GM19240 (cell line): ENCODE measurements at regions not wholly inside any gene's neighbourhood (a gene's known extent, or its start where the extent isn't known, plus 50 kb on each side); places are given as distances from the start of the nearest gene placed in this dataset.
"Not testable (repeated sequence)": the region's sequence is repeated elsewhere in the genome, so short reads cannot be mapped to it uniquely, and the experiment has no call there.

Source experiments
- DNase-seq: peaks from one replicate; pipeline ENCODE4 v3.0.0; 2011; ENCODE audit warnings: low spot score; ENCODE audit not compliant: insufficient read length

DNA sequence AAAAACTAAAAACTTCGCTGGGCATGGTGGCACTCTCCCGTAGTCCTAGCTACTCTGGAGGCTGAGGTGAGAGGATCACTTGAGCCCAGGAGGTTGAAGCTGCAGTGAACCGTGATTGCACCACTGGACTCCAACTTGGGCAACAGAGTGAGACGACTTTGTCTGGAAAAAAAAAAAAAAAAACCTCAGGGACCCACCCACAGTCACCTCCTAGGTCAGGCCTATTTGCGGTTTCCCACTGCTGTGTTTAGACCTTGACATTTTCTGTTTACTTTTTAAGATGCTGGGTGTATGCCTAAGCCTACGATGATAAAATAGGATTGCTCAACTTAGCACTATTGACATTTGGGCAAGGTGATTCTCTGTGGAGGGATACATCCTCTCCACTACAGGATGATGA lies 197.4 kb upstream of the TBL1X start:
- no peak for DNase-seq

DNA sequence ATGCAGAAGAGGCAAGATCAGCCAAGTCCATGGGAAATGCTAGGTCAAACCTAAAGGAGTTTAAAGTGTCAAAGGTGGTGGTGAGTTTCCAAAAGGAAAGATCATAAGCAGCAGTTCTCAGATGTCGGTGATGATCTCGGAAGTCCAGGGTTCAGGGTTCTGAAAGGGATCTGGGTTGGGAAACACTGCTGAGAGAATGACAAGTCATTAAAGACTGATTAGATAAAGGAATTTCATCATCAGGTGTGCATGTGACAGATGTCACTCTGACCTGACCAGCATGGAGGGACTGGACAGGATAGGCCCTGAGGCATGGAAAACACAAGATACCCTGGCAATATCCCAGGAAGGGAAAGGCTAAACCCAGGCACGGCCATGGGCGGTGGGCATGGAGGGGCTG lies 195.7 kb upstream of the TBL1X start:
- no peak for DNase-seq

DNA sequence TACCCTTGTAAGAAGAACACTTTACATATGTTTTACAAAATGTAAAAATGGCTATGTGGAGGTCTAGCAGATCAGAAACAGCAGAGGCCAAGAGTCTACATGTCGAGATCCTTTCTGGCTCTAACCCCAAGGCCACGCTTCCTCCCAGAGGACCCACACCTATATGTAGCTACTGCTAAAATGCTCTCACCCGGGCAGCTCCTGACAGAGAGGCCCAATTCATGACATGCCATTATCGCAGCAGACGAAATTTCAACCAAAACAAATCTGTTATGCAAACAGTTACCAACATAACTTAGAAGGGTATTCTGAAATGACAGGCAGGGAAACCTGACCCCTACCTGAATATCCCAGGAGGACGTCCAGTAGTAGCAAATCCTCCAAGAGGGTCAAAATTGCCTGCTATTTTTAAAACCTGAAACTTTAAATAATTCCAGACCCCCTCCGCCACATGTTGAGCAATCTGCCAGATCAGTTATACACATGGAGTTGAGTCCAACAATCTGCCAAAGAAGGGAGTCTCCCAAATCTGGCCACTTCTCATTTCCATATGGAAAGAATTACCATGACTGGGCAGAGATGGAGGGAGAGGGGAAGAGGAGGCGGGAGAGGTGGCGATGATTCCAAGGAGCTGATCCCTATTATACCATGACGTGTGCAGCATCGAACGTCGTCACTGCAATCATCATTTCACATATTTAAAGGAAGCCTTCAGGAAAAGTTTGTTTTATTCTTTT lies 192.9 kb upstream of the TBL1X start:
- no peak for DNase-seq

DNA sequence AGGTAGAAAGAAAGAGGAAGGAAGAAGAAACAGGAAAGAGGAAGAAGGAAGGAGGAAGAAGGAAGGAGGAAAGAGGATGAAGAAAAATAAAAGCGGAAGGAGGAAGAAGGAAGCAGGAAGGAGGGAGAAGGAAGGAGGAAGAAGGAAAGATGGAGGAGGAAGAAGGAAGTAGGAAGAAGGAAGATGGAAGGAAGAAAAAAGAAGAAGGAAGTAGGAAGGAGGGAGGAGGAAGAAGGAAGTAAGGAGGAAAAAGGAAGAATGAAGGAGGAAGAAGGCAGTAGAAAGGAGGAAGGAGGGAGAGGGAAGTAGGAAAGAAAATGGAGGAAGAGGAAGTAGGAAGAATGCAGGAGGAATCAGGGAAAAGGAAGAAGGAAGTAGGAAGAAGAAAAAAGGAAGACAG lies 191.1 kb upstream of the TBL1X start:
- DNase-seq = no peak

DNA sequence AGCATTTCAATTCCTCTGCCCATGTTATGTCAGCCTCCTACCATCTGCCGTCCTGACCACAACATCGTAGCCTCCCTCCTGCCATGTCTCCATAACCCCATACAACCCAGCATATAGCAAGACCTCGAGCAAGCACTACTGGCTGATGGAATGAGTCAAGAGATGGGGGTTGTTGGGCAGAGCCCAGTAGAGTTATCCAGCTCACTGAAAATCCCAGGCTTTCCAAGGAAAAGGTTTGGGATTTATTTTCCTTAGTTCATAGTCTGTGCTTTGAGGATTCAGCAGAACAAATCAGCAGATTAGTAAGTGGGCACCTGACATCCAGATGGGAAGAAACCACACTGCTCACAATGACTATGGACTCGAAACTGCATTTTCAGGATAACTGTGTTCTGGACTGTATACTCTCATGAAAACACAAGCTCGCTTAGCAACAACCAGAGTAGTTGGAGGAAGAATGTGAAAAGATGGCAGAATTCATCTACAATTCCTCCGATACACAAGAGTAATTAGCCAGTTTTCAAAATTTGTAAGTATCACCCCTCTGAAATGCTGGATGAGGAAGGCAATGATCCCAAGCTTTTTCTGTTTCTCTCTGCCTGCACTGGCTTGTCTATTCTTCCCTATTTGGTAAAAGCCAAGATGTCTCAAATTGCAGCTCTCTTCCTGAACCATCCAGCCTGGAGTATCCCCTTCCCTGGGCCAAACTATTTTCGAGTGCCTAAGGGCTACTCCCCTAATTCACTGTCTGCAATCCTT lies 186.2 kb upstream of the TBL1X start:
- DNase-seq = no peak

DNA sequence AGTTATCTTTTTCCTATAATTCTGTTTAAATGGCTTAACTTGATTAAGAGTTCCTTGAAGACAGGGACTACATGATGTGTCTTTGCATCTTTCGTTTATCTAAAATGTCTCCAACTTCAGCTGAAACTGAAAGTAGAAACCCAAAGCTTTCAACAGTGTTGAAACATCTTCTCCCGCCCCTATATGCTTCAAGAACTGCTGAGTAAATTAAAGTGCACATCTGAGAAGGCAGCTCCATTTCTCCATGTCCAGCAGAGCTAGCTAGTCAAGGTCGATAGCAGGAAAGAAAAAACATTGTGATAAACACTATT lies 185.7 kb upstream of the TBL1X start:
- DNase-seq = no peak

DNA sequence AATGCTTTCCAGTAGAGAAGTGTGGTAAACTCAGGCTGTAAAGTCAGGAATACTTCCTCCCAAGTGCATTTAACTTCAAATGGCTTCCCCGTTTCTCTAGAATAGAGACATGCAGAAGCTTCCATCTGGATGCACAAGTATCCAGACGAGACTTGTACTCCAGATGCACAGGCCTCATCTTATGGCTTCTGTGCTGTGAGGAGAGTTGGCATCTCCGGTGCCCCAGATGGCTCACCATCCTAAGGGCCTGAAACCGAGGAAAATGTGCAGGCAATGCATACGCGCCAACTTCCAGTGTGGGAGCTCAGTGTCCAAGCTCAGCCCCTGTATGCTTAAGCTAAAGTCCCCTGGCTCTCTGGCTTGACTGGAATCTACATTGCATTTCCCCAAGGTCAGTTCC lies 184.0 kb upstream of the TBL1X start:
- DNase-seq = no peak

DNA sequence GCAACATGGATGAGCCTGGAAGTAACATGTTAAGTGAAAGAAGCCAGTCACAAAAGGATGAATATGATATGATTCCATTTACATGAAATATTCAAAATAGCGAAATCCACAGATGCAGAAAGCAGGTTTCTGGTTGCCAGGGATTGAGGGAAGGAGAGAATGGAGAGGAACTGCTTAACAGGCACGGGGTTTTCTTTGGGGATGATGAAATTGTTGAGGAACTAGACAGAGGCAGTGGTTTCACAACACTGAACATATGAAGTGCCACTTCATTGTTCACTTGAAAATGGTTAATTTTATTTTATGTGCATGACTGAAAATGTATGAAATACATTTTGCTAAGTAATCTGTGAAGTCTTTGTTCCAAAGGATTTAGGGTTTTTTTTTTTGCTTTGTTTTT lies 182.5 kb upstream of the TBL1X start:
- no peak for DNase-seq

DNA sequence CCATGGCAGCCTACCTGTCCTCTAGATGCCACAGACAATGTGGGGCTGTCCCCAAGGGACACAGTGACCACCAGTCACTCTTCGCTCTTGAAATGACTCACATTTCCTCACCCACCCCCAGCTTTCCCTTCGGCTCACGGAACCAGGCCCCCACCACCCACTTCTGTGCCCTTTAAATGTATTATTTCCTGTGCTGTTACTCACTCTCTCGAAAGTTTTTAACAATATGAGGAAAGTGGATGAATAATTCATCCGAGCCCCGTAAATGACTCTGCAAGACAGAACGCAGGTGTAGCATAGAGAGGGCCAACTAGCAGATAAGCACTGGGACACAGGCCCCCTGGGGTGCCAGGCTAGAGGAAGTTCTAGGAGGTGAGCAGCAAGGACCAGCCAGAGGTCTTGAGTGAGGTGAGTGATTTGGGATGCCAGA lies 179.5 kb upstream of the TBL1X start:
- no peak for DNase-seq

DNA sequence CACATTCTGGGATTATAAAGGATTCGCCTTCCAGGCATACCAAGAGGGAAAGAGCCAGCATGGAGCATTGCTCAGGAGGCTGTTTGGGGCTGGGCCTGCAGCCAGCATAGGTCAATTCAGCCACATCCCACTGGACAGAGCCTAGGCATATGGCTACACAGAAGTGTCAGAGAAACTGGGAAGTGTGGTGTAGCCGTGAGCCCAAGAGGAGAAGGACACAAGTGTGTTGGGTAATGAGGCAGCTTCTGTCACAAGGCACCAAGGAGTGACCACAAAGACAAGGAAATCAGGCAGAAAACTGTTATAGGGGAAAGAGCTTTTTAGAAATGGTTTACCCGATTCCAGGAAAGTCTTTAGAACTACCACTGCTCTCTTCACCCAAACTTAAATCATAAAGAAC lies 178.6 kb upstream of the TBL1X start:
- no peak for DNase-seq

DNA sequence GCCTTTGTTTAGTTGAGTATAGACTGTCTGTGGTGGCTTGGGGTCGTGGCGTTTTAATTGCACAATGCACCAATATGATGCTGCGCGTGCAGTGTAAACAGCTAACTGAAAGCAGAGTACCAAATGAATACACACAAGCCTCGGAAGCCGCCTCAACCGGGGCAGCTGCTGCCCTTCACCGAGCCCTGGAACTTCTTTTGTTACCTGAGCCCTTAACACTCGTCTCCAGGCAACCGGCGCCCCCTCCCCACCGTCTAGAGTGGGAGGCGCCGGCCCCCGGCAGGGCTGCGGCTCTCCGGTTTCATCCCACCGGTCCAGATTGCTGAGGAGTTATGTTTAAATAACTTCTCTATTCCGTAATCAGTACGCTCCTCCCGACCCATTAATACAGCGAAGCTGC lies 173.2 kb upstream of the TBL1X start:
- DNase-seq = no peak

DNA sequence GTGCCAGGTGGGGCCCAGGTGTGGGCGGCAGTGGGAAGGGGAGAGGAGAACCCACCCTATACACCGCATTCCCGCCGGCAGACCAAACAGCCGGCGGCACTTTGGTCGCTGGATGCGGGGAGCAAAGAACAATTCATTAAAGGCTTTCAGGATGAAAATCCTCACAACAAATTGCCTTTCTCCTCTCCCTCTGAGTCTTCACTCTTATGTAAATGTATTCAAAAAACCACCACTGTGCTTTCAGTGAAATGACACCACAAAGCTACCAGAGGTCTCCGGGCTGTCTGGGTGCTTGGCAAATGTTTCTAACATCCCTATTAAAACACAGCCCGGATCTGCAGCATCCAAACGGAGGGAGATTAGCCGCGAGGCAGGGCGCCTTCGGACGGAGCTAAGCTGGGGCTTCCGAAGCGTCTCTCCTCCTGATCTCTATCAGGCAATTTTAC lies 171.8 kb upstream of the TBL1X start:
- DNase-seq = no peak

DNA sequence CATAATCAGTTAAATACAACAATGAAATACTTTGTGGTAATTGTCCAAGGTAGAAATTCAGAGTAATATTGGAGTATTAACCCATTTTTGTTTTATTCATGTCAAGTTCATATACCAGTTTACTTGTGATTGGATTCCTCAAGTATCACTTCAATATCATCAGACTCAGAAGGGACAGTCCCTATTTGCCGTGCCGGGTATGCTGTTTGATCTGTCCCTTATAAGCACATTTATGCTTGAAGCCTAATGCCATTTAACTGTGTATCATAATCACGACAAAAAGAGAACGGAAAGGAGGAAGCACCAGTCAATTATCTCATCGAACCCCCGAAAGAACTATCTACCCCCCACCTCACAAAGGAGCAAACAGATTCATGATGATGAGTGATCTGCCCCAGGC lies 171.0 kb upstream of the TBL1X start:
- DNase-seq = no peak

DNA sequence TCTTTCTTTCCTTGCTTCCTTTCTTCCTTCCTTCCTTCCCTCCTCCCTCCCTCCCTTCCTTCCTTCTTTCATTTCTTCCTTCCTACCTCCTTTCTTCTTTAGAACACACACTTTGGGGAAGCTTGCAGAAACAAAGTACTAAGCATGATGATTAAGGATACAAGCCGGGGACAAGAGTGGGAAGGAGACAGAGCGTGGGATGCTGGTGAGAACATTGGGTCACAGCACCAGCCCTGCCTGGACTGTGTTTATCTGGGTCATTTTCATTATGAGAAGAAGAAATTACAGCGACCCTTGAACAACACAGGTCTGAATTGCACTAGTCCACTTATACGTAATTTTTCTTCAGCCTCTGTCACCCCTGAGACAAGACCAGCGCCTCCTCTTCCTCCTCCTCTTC lies 169.3 kb upstream of the TBL1X start:
- DNase-seq = no peak

DNA sequence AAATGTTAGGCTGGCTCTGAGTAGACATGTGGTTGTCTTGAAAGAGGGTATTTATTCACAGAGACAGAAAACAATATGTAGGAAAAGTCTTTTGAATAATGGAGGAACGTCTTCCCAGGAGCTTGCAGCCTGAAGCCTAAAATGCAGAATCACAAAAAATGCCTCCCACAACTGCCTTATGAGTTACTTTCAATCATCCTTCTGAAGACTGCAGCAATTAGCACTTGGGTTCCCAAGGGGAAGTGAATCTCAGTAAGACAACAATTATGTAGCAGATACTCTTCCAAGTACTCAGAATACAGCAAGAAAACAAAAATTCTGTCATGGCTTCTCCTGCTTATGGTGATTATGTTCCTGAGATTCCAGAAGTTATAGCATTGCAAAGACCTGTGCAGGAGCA lies 166.6 kb upstream of the TBL1X start:
- no peak for DNase-seq

DNA sequence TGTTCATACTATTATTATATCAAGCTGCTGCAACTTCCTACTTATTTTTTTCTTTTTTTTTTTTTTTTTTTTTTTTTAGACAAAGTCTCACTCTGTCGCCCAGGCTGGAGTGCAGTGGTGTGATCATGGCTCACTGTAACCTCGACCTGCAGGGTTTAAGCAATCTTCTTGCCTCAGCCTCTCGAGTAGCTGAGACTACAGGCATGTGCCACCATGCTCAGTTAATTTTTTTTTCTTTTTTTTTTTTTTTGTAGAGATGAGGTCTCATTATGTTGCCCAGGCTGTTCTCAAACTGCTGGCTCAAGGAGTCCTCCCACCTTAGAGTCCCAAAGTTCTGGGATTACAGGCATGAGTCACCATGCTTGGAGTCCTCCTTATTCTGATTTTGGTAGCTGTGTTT lies 165.2 kb upstream of the TBL1X start:
- DNase-seq = not testable (repeated sequence)

DNA sequence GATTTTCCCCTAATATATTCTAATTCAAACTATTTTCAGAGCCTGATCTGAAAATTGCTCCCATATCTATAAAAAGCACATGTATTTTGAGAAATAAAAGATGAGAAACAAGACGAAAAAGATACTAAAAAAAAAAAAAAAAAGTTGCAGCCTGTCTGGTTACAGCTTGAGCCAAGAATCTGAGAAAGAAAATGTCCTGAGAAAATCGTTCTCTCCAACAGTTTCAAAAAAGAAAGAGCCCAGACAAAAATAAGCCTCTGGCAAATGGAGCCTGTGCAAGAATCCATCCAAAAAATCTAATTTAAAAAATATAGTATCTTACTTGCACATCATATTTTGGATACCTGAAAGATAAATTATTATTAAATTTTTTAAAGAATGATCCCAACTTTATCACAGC lies 163.0 kb upstream of the TBL1X start:
- no peak for DNase-seq

DNA sequence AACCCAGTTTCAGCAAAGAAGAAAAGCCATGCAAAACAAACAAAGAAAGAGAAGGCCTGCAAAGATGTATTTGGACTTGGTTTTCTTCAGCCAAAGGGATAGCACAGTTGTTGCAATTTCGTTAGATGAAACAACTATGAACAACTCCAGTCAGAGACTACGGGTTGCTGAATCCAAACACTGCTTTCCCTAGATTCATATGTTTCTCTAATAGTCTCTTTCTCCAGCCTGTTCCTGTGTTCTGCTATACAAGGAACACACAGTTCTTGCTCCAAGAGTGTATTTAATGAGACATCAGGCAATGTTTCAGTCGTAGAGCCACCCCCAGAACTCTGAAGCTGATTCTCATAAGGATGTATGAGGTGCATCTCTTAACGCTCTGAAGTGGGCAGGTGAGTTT lies 162.5 kb upstream of the TBL1X start:
- no peak for DNase-seq

DNA sequence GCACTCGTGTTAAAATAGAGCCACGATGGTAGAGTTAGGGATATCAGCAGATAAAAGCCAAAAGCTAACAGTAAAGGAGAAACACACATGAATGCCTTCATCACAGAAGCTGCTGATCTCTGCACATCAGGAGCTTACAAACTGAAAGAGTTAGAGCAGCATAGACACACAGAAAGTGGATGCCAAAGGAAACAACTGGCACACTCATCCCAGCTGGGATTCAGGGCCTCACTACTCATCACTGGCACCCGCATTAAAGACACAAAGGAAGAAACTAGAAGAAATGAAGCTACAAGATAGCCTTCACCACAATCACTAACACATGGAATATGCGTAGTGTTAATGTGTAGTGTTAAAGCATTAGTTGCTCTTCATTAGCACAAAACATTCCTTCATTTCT lies 156.4 kb upstream of the TBL1X start:
- DNase-seq = no peak

DNA sequence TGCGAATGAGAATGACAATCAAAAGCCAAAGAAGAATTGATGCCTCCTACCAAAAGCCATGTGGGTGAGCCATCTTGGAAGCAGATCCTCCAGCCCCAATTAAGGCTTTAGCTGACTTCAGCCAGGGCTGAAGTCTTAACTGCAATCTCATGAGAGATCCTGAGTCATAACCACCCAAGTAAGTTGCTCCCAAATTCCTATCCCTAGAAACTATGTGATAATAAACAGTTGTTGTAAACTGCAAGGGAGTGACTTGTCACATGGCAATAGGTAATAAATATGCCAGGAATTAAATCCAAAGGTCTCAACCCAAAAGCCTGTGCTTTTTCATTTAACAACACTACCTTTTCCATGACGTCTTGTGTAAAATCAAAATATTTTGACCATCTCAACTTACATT lies 154.2 kb upstream of the TBL1X start:
- DNase-seq = no peak

DNA sequence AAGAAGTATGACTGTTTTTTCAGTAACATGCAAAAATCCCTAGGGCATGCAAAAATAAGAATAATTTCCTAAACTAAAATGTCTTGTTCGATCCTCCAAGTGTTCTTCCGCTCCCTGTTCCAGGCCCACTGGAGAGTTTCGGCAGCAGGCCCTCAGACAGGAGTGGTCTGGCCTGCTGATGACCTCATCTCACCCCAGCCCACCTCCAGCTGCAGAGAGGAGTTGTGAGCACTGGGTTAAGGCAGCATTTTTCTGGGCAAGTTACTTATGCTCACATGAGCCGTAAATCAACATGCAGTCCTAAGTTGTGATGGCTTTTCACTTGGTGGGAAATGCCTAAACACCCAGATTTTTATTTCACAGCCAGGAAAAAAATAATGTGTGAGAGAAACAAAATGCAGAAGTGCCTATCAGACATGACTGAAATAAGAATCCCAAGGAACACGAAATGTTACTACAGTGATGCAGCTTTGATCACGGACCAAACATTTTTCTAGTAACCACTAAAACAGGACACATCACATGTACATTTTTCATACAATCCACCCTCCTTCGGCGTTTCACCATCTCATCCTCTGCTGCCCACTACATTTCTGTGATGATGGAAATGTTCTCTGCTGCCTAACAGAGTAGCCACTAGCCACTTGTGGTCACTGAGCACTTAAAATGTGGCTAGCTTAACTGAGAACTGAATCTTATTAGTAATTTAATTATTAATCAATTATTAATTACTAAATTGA lies 153.3 kb upstream of the TBL1X start:
- DNase-seq = no peak
